HG03135 (cell line): ENCODE measurements at regions not wholly inside any gene's neighbourhood (a gene's known extent, or its start where the extent isn't known, plus 50 kb on each side); places are given as distances from the start of the nearest gene placed in this dataset.
A peak's percentile ranks its signal among the peaks of the same experiment; 100 is the strongest.

Experiments used
- ATAC-seq: cut with Tn5 transposase; IDR thresholded peaks from one replicate; pipeline ENCODE4 v1.9.1; 2021; ENCODE audit warnings: mild to moderate bottlenecking, moderate library complexity; ENCODE audit not compliant: unreplicated experiment

DNA sequence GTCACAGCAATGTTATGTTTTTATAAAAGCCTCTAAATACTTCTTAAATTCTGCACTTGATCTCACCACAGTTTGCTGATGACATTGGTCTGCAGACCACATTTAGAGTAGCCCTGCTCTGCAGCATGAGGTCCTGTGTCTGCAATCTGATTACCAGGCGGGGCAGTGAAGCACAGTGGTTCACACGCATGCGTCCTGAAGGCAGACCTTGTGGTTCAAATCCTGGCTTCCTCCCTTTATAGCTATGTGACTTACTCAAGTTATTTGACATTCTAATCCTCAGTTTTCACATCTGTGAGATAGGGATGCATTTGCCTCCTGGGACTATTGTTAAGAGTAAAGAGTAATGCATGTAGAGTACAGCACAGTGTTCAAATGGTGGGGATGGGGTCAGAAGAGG lies 50.3 kb downstream of the BMAL2 start:
- no peak for ATAC-seq

DNA sequence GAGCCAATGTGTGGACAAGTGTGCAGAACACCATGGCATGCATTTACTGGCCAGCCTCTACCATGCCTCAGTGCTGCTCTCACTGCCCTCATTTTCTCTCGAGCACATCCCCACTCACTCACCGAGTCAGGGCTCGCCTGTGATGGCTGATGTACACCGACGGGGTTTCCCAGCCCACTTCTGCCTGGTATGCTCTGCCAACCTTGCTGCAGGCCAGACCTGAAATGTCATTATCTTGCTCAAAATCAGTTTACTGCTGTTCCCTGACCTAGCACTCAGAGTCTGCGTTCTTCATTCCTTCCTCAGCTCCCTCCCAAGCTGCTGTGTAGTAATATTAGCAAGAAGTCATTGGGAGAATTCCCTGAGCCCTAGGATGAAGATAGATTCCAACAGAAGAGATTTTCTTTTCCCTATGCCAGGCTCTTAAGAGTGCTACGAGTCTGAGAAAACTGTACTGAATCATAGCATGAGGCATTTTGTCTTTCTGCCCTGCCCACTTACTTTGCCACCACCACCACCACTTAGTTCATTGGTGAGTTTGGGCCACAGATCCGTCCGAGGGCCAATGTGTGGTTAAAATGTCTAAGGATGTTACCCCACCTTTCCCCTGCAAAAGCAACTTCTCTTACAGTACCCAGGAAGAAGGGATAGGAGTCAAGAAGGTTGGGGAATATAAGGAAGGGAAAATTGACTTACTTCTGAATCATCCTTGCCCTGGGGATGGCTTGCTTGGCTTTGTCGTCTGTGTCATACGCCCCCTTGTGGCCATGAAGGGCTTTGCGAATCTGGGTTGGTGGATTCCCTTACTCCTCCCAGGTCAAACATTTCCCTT lies 51.0 kb downstream of the BMAL2 start:
- peak; percentile 52 for ATAC-seq

DNA sequence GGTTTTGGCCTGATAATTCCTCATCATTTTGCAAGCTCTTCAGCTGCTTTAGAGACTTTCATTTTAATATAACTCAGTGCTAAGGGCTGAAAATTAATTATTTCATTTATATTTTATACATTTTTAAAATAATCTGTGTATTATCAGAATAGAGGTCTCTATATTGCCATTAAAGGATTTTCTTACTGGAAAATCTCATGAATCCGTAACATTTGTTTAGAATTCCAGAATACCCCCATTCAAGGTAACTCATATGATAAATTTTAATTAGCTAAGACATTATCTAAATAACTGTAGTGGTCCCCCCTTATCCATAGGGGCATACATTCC lies 51.6 kb downstream of the BMAL2 start:
- ATAC-seq = no peak

DNA sequence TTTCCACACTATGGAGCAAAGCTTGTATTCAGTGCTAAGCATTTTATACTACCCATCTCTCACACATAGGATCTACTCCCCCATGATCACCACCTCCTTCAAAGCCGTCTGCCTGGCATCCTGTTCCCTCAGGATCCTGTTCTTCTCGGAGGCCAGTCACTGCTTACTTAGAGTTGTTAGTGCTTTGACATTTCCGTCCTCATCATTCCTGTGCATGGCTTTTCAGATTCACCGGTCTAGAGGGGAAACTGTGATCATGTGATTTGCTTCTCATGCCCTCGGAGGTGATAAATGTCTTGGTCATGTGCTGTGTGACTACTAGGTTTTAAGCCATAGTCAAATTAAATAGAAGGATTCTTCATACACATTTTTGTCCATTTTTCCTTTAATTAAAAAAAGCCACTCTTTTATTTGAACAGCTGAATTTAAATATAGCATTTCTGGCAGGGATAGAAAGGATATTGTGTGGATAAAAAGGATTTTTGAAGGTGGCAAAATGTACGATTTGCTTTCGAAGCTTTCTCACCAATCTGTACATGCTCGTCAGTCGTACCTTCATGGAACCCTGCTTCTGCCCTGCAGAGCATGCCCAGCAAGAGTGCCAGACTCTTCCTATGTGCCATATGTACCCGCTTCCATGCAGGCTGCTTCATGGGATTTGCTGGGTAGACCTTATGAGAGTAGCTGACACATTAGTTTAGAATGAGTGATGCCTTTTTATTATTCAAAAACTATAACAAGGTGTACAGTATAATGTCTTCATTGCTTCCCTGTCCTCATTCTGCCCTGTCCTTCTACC lies 53.3 kb downstream of the BMAL2 start:
- no peak for ATAC-seq

DNA sequence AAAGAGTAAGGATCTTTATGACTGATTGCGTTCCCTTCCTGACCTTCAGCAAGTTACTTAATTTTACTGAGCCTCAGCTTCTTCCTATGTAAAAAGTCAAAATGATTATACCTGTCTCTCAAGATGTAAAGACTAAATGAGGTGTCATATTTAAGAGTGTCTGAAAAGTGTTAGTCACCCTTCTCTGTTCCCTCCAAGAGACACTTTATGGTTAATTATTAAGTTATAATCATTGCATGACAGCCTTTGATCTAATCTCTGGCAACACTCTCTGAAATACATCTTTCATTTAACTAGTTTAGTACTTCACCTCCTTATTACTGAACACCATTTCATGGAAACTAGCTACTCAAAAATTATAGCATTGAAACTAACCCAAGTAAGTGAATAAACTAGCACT lies 54.8 kb downstream of the BMAL2 start:
- ATAC-seq = no peak

DNA sequence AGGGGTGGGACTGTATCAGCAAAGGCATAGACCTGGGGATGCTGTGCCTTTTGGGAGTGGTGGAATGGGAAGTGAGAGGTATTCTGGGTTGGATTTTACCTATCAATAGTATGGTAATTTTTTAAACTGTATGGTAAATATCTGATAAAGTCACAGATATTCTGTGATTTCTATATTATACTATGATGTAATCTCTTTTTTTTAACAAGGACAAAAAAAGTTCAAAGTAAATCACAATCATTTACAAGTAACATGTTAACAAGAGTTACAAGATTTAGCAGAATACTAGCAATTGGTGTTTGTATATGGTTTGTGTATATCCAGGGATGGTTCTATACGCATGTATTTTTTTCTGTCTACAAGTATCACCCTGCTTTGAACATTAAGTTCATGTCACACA lies 56.0 kb downstream of the BMAL2 start:
- no peak for ATAC-seq

DNA sequence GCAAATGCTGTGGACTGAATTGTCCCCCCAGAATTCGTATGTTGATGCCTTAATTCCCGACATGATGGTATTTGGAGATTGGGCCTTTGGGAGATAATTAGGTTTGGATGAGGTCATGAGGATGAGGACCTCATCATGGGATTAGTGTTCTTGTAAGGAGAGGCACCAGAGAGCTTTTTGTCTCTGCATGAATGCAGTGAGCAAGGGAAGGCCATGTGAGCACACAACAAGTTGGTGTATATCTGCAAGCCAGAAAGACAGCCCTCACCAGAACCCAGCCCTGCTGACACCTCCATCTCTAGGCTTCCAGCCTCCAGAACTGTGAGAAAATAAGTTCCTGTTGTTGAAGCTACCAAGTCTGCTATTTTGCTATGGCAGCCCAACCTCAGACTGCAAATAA lies 51.9 kb upstream of the SMCO2 start:
- ATAC-seq = no peak

DNA sequence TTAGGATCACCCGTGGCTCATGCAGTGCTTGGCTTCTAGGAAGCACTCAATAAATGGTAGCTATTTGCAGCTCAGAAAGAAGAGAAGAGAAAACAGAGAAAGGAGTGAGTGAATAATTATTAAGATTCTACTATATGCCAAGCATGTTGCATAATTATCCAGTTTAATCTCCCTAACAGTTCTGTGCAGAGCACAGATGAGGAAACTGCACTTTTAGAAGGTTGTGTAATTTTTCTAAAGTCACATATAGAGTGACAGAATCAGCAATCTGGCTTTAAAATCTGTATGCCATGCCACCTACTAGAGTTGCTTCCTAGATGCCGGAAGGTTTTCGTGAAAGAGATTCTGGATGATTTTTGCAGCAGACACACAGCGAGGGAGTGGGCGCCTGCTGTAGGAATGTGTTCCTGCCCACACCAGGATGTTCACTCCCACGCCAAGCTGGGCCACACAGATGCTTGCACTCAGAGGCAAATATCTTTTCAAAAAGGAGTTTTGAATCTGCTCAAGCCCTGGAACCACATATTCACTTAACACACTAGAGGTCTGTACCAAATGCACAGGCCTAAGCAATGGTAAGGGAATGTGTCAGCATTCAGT lies 50.2 kb upstream of the SMCO2 start:
- no peak for ATAC-seq
